ENCODE measurements at regions not wholly inside any gene's neighbourhood (a gene's known extent, or its start where the extent isn't known, plus 50 kb on each side); places are given as distances from the start of the nearest gene placed in this dataset.

DNA sequence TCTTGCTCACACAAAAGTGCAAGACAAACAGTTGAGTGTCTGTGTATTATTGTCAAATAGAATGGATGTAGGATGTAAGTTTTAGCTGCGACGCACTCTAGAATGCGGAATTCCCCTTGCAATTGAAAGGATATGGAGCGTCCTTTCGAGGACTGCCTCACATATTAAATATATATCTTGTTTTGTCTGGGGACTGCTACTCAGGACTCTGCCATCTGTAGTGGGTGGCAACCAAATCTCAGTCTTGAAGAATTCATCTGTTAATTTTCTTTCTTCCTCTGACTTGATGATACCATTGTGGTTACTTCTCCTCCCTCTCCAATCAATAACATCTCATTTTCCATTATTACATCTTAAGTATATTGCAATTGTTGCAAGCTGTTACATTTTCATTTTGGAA lies 121.6 kb downstream of the SOX4 start:
- TF ChIP-seq, protein P1, sequence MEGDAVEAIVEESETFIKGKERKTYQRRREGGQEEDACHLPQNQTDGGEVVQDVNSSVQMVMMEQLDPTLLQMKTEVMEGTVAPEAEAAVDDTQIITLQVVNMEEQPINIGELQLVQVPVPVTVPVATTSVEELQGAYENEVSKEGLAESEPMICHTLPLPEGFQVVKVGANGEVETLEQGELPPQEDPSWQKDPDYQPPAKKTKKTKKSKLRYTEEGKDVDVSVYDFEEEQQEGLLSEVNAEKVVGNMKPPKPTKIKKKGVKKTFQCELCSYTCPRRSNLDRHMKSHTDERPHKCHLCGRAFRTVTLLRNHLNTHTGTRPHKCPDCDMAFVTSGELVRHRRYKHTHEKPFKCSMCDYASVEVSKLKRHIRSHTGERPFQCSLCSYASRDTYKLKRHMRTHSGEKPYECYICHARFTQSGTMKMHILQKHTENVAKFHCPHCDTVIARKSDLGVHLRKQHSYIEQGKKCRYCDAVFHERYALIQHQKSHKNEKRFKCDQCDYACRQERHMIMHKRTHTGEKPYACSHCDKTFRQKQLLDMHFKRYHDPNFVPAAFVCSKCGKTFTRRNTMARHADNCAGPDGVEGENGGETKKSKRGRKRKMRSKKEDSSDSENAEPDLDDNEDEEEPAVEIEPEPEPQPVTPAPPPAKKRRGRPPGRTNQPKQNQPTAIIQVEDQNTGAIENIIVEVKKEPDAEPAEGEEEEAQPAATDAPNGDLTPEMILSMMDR (IDR thresholded peaks at IDR 0.05): no peak
- TF ChIP-seq POLR2A (IDR thresholded peaks at IDR 0.05): no peak
